ENCODE measurements at regions not wholly inside any gene's neighbourhood (a gene's known extent, or its start where the extent isn't known, plus 50 kb on each side); places are given as distances from the start of the nearest gene placed in this dataset.
"Not testable (repeated sequence)": the region's sequence is repeated elsewhere in the genome, so short reads cannot be mapped to it uniquely, and the experiment has no call there.

DNA sequence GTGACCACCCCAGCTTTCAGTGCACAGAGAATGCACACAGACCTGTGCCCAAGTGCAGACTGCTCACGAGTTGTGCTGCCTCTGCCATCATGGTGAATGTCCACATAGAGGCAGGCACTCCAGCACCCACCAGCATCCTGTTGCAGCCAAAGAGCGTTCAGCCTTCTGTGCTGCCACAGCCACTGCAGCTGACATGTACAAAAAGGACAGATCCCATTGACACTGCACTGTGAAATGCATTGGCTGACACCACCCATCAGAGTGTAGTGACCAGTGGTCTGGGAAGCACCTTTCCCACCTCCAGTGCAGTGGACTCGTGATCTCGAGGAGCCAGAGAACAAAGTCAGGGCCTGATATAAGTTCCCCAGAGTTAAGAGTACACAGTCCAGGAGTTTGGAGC lies 260.3 kb downstream of the RAP2B start:
- no peaks in the 10 kb centered on the region for H3K4me1 ChIP-seq (ENCODE audit: insufficient read depth, low read length)
- no peaks in the 10 kb centered on the region for H3K36me3 ChIP-seq (ENCODE audit: insufficient read depth, low read length)
- no peak overlapping the region for H3K9ac ChIP-seq (ENCODE audit: low read depth, low read length)
- no peak overlapping the region for H3K4me3 ChIP-seq (ENCODE audit: low read length)
- no peaks in the 10 kb centered on the region for H3K27me3 ChIP-seq (ENCODE audit: insufficient read depth, low read length)
- H3K27ac ChIP-seq (ENCODE audit: low read depth, low read length) = no peak overlapping the region
- 95% methylated on average over 4 of the region's 4 CpGs for WGBS
- H3K9me3 ChIP-seq (ENCODE audit: insufficient read depth, low read depth, low read length) = peaks cover 20% of the 10 kb centered on the region; the same call in 1 of the 2 replicates

DNA sequence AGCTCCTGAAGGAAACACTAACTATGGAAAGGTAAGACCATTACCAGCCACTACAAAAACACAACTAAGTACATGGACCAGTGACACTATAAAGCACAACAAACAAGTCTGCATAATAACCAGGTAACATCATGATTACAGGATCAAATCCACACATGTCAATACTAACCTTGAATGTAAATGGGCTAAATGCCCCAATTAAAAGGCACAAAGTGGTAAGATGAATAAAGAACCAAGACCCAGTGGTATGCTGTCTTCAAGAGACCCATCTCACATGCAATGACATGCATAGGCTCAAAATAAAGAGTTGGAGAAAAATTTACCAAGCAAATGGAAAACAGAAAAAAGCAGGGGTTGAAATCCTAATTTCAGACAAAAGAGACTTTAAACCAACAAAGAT lies 261.8 kb downstream of the RAP2B start:
- H3K36me3 ChIP-seq (ENCODE audit: insufficient read depth, low read length); H3K4me3 ChIP-seq (ENCODE audit: low read length); H3K27me3 ChIP-seq (ENCODE audit: insufficient read depth, low read length); H3K27ac ChIP-seq (ENCODE audit: low read depth, low read length); H3K4me1 ChIP-seq (ENCODE audit: insufficient read depth, low read length); H3K9ac ChIP-seq (ENCODE audit: low read depth, low read length): not testable (repeated sequence)
- peaks cover 20% of the 10 kb centered on the region; the same call in 1 of the 2 replicates for H3K9me3 ChIP-seq (ENCODE audit: insufficient read depth, low read depth, low read length)

DNA sequence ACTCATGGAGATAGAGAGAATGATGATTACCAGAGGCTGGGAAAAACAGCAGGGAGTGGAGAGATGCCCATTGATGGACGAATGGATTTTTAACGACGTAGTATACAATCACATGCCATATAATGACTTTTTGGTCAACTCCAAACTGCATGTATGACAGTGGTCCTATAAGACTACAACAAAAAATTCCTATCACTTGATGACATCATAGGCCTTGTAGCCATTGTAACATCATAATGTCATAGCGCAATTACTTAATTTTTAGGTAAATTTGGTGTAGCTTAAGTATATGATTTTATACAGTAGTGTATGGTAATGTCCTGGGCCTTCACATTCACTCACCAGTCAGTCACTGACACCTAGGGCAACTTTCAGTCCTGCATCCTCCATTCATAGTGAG lies 264.3 kb downstream of the RAP2B start:
- Histone ChIP-seq H3K4me3 (ENCODE audit: low read length) (no peak overlapping the region), H3K4me1 (ENCODE audit: insufficient read depth, low read length) (no peaks in the 10 kb centered on the region), H3K27me3 (ENCODE audit: insufficient read depth, low read length) (no peaks in the 10 kb centered on the region), H3K9me3 (ENCODE audit: insufficient read depth, low read depth, low read length) (peaks cover 10% of the 10 kb centered on the region; the same call in 1 of the 2 replicates), H3K27ac (ENCODE audit: low read depth, low read length) (no peak overlapping the region), H3K9ac (ENCODE audit: low read depth, low read length) (no peak overlapping the region), H3K36me3 (ENCODE audit: insufficient read depth, low read length) (no peaks in the 10 kb centered on the region)
- 96% methylated on average over 3 of the region's 4 CpGs for WGBS

DNA sequence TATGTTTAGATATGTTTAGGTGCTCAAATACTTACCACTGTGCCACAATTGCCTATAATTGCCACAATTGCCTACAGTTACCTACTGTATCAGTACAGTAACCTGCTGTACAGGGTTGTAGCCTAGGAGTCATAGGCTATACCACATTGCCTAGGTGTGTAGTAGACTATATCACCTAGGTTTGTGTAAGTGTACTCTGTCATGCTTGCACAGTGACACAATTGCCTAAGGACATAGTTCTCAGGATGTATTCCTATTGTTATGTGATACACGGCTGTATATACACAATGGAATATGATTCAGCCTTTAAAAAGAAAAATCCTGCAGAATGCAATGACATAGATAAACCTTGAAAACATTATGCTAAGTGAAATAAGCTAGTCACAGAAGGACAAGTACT lies 264.8 kb downstream of the RAP2B start:
- 100% methylated on average over 1 of the region's 1 CpG for WGBS
- H3K27ac ChIP-seq (ENCODE audit: low read depth, low read length) = no peak overlapping the region

DNA sequence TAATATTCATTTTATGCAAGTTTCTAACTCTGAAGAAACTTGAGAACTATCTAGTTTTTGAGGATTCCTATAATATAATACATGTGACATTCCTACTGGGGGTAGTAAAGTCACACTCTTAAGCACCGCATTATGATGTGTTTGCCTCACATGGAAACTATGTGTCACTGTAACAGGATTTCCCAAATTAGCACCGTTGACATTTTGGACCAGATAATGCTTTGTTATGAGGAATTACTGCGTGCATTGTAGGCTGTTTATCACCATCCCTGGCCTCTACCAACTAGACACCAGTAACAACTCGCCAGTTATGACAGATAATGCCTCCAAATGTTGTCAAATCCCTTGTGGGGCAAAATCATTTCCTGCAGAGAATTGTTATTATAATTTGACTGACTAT lies 267.8 kb downstream of the RAP2B start:
- Histone ChIP-seq H3K27ac (ENCODE audit: low read depth, low read length) (no peak overlapping the region), H3K36me3 (ENCODE audit: insufficient read depth, low read length) (no peaks in the 10 kb centered on the region), H3K9ac (ENCODE audit: low read depth, low read length) (no peak overlapping the region), H3K27me3 (ENCODE audit: insufficient read depth, low read length) (no peaks in the 10 kb centered on the region), H3K4me3 (ENCODE audit: low read length) (no peak overlapping the region), H3K4me1 (ENCODE audit: insufficient read depth, low read length) (no peaks in the 10 kb centered on the region), H3K9me3 (ENCODE audit: insufficient read depth, low read depth, low read length) (no peaks in the 10 kb centered on the region)
- 91% methylated on average over 4 of the region's 4 CpGs for WGBS

More for the DNA sequence above, 264.8 kb downstream of the RAP2B start:
- Histone ChIP-seq H3K9ac (ENCODE audit: low read depth, low read length) (no peak overlapping the region), H3K4me1 (ENCODE audit: insufficient read depth, low read length) (no peaks in the 10 kb centered on the region), H3K4me3 (ENCODE audit: low read length) (no peak overlapping the region), H3K36me3 (ENCODE audit: insufficient read depth, low read length) (no peaks in the 10 kb centered on the region), H3K27me3 (ENCODE audit: insufficient read depth, low read length) (no peaks in the 10 kb centered on the region), H3K9me3 (ENCODE audit: insufficient read depth, low read depth, low read length) (0 out of 2 replicates have a peak, but pooled peaks cover 7% of the 10 kb centered on the region)

DNA sequence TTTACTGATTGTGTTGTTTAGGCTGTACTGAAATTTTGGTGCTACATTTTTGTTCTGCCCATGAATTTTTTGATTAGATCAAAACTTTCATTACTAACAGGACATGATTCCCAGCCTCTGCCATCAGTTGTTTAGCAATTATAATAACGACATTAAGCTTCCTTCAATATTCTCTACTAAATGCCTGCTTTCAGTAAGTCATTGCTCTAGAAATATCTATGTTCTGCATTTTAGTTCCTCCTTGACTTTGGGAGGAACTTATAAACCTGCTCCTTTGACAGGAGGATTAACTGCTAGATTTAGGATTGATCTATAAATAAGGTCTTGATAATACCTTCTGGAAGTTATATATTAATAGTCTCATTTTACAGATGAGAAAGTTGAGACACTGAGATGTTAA lies 269.1 kb downstream of the RAP2B start:
- no peak overlapping the region for H3K4me3 ChIP-seq (ENCODE audit: low read length)
- no peaks in the 10 kb centered on the region for H3K27me3 ChIP-seq (ENCODE audit: insufficient read depth, low read length)
- no peaks in the 10 kb centered on the region for H3K9me3 ChIP-seq (ENCODE audit: insufficient read depth, low read depth, low read length)
- H3K4me1 ChIP-seq (ENCODE audit: insufficient read depth, low read length) = no peaks in the 10 kb centered on the region
- H3K27ac ChIP-seq (ENCODE audit: low read depth, low read length) = no peak overlapping the region
- 100% methylated on average over 1 of the region's 1 CpG for WGBS
- H3K36me3 ChIP-seq (ENCODE audit: insufficient read depth, low read length) = no peaks in the 10 kb centered on the region
- no peak overlapping the region for H3K9ac ChIP-seq (ENCODE audit: low read depth, low read length)

DNA sequence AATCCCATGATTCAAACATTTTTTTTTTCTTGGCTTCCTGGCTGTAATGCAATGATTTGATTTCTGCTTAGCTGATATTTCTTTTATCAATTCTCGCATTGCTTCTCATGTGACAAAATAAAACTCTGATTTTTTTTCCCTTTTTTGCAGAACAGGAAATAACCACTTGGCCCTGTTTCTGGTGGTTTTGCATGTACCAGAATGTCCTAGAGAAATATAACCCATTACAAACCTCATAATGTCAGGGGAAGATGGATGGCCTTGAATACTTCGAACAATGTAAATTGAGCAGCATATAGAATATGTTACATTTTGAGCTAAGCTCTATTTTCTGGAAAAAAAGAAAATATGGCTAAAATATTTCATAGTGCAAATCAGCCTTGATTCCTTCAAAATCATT lies 275.6 kb downstream of the RAP2B start:
- Histone ChIP-seq H3K4me3 (ENCODE audit: low read length) (no peak overlapping the region), H3K36me3 (ENCODE audit: insufficient read depth, low read length) (no peaks in the 10 kb centered on the region), H3K27me3 (ENCODE audit: insufficient read depth, low read length) (no peaks in the 10 kb centered on the region), H3K9me3 (ENCODE audit: insufficient read depth, low read depth, low read length) (no peaks in the 10 kb centered on the region), H3K9ac (ENCODE audit: low read depth, low read length) (no peak overlapping the region), H3K4me1 (ENCODE audit: insufficient read depth, low read length) (peaks cover 8% of the 10 kb centered on the region; the same call in 1 of the 2 replicates), H3K27ac (ENCODE audit: low read depth, low read length) (no peak overlapping the region)
- 71% methylated on average over 2 of the region's 2 CpGs for WGBS

DNA sequence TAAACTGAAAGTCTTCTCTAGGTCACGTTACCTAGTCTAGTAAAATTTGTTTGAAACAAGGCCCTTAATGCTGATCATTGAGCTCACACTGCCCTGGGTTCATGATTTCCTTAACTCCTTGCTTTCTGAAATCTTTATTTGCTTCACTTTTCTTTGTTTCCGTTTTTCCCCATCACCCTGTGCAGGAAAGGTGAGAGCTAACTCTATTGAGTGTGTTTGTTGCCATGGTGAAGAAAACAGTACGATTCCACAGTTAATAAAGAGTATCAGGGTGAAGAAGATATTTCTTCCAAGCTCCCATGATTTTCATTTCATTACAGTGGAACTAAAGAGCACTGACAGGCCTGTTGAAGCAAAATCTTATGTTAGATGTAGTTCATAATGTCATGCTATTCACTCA lies 276.2 kb downstream of the RAP2B start:
- H3K27ac ChIP-seq (ENCODE audit: low read depth, low read length) = no peak overlapping the region
- peaks cover 12% of the 10 kb centered on the region; the same call in 1 of the 2 replicates for H3K4me1 ChIP-seq (ENCODE audit: insufficient read depth, low read length)
- H3K36me3 ChIP-seq (ENCODE audit: insufficient read depth, low read length) = no peaks in the 10 kb centered on the region
- no peaks in the 10 kb centered on the region for H3K9me3 ChIP-seq (ENCODE audit: insufficient read depth, low read depth, low read length)
- WGBS = 93% methylated on average over 2 of the region's 3 CpGs
- no peaks in the 10 kb centered on the region for H3K27me3 ChIP-seq (ENCODE audit: insufficient read depth, low read length)
- H3K4me3 ChIP-seq (ENCODE audit: low read length) = no peak overlapping the region
- H3K9ac ChIP-seq (ENCODE audit: low read depth, low read length) = no peak overlapping the region

DNA sequence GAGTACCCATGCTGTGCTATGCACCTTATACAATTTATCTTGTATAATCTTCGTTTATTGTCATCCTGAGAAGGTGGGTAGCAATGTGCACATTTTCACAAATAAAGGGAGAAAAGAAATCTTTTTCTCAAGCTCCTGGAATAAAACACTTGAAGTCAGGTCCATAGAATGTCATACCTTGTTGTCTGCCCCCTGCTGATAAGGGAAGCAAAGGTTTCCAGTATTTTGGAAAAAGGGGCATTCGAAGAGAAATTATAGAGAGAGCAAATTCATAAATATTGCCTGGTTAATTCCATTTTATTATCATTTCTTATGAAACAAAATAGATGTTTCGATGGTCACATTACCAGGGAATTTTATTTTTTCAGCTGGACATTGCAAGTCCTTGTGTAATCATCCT lies 277.8 kb downstream of the RAP2B start:
- Histone ChIP-seq H3K9ac (ENCODE audit: low read depth, low read length) (no peak overlapping the region), H3K36me3 (ENCODE audit: insufficient read depth, low read length) (no peaks in the 10 kb centered on the region), H3K27ac (ENCODE audit: low read depth, low read length) (no peak overlapping the region), H3K27me3 (ENCODE audit: insufficient read depth, low read length) (no peaks in the 10 kb centered on the region), H3K4me3 (ENCODE audit: low read length) (no peak overlapping the region), H3K4me1 (ENCODE audit: insufficient read depth, low read length) (peaks cover 12% of the 10 kb centered on the region; the same call in 1 of the 2 replicates), H3K9me3 (ENCODE audit: insufficient read depth, low read depth, low read length) (no peaks in the 10 kb centered on the region)
- WGBS = 100% methylated on average over 1 of the region's 3 CpGs

DNA sequence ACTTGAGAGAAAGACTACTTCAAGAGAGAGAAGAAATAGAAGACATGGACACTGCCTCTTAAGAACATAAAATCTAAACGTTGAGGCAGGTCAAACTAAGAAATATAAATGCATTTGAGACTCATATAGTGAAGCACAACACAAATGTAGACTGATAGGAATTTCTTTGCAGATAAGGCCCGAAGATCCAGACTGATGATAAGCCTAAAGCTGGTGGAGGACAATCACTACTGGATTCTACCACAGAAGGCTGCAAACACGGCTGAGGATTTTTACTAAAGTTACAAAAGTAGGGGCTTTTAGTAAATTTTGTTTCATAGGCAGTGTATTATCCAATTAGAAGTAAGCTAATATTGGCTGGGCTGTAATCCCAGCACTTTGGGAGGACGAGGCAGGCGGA lies 278.3 kb downstream of the RAP2B start:
- Histone ChIP-seq H3K36me3 (ENCODE audit: insufficient read depth, low read length) (no peaks in the 10 kb centered on the region), H3K27me3 (ENCODE audit: insufficient read depth, low read length) (no peaks in the 10 kb centered on the region), H3K27ac (ENCODE audit: low read depth, low read length) (no peak overlapping the region), H3K4me1 (ENCODE audit: insufficient read depth, low read length) (peaks cover 12% of the 10 kb centered on the region; the same call in 1 of the 2 replicates), H3K9ac (ENCODE audit: low read depth, low read length) (no peak overlapping the region), H3K9me3 (ENCODE audit: insufficient read depth, low read depth, low read length) (no peaks in the 10 kb centered on the region), H3K4me3 (ENCODE audit: low read length) (no peak overlapping the region)
- WGBS = 94% methylated on average over 5 of the region's 5 CpGs

DNA sequence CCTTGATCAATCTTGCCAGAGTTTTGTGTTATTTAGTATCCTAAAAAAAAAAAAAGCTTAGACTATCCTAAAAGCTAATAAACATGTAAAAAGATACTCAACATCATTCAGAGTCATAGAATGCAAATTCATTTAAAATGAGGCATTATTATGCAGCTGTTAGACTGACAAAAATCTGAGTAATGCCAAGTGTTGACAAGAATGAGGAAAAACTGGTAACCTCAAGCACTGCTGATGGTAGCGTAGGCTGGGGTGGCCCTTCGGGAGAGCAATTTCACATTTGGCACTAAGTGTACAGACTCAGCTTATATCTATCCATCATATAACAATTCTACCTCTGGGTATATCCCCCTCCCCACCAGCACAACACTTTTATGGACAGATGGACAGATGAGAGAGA lies 280.4 kb downstream of the RAP2B start:
- Histone ChIP-seq H3K9ac (ENCODE audit: low read depth, low read length) (no peak overlapping the region), H3K27me3 (ENCODE audit: insufficient read depth, low read length) (no peaks in the 10 kb centered on the region), H3K4me3 (ENCODE audit: low read length) (no peak overlapping the region), H3K9me3 (ENCODE audit: insufficient read depth, low read depth, low read length) (no peaks in the 10 kb centered on the region), H3K4me1 (ENCODE audit: insufficient read depth, low read length) (peaks cover 12% of the 10 kb centered on the region; the same call in 1 of the 2 replicates), H3K36me3 (ENCODE audit: insufficient read depth, low read length) (no peaks in the 10 kb centered on the region), H3K27ac (ENCODE audit: low read depth, low read length) (no peak overlapping the region)
- 98% methylated on average over 2 of the region's 2 CpGs for WGBS

DNA sequence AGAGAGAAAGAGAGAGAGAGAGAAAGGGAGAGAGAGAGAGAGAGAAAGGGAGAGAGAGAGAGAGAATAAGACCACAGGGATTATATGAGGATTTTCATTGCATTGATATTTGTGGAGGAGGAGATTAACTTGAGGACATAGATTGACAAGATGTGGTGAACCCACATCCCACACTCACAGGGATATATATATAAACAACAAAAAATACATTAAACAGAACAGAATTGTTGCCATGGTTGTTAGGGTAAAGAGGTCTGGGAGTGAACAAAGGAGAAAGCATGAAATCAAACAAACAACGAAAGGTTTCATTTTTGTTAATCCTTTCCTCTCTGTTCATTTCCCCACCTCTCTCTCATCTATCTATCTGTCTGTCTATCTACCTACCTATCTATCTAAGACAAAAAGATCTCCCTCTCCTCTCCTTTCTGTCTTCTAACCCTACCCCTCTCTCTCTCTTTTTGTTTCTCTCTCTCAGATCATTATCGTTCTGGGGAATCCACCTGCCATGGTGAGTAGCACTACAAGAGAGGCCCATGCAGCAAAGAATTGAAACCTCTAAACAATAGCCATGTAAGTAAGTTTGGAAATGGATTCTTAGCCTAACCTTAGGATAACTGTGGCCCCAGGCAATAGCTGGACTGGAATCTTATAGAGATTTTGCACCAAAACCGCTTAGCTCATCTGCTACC lies 280.9 kb downstream of the RAP2B start:
- no peak overlapping the region for H3K27ac ChIP-seq (ENCODE audit: low read depth, low read length)
- no peaks in the 10 kb centered on the region for H3K9me3 ChIP-seq (ENCODE audit: insufficient read depth, low read depth, low read length)
- H3K9ac ChIP-seq (ENCODE audit: low read depth, low read length) = no peak overlapping the region
- WGBS = 89% methylated on average over 3 of the region's 3 CpGs
- no peak overlapping the region for H3K4me3 ChIP-seq (ENCODE audit: low read length)
- no peaks in the 10 kb centered on the region for H3K36me3 ChIP-seq (ENCODE audit: insufficient read depth, low read length)
- no peaks in the 10 kb centered on the region for H3K27me3 ChIP-seq (ENCODE audit: insufficient read depth, low read length)
- peaks cover 12% of the 10 kb centered on the region; the same call in 1 of the 2 replicates for H3K4me1 ChIP-seq (ENCODE audit: insufficient read depth, low read length)

All from HUES64 (cell line).